IPS-18a (cell line): ENCODE measurements at regions not wholly inside any gene's neighbourhood (a gene's known extent, or its start where the extent isn't known, plus 50 kb on each side); places are given as distances from the start of the nearest gene placed in this dataset.

Experiments used
- H3K27ac ChIP-seq: one replicate; pipeline ENCODE4 v1.5.1; 2013; ENCODE audit warnings: low read length
- H3K27me3 ChIP-seq: one replicate; pipeline ENCODE4 v1.6.1; 2013; ENCODE audit warnings: mild to moderate bottlenecking, low read length; ENCODE audit not compliant: control insufficient read depth, insufficient read depth
- H3K36me3 ChIP-seq: one replicate; pipeline ENCODE4 v1.6.1; 2013; ENCODE audit warnings: low read depth, low read length; ENCODE audit not compliant: control insufficient read depth
- H3K4me1 ChIP-seq: one replicate; pipeline ENCODE4 v1.6.1; 2013; ENCODE audit warnings: low read depth, low read length; ENCODE audit not compliant: control insufficient read depth
- H3K4me3 ChIP-seq: one replicate; pipeline ENCODE4 v1.5.1; 2013; ENCODE audit warnings: low read length
- H3K9ac ChIP-seq: one replicate; pipeline ENCODE4 v1.6.1; 2013; ENCODE audit warnings: mild to moderate bottlenecking, low read length, moderate library complexity
- H3K9me3 ChIP-seq: one replicate; pipeline ENCODE4 v1.6.1; 2013; ENCODE audit warnings: low read depth, low read length; ENCODE audit not compliant: control insufficient read depth

GRCh38 chr7:11950942-11951341, 118.9 kb upstream of the THSD7A start:
- H3K4me3 ChIP-seq = no peak overlapping the region
- H3K27ac ChIP-seq = no peak overlapping the region
- H3K9ac ChIP-seq = no peak overlapping the region
- H3K4me1 ChIP-seq = no peaks in the 10 kb centered on the region
- no peaks in the 10 kb centered on the region for H3K36me3 ChIP-seq
- no peaks in the 10 kb centered on the region for H3K9me3 ChIP-seq
- H3K27me3 ChIP-seq = no peaks in the 10 kb centered on the region

DNA sequence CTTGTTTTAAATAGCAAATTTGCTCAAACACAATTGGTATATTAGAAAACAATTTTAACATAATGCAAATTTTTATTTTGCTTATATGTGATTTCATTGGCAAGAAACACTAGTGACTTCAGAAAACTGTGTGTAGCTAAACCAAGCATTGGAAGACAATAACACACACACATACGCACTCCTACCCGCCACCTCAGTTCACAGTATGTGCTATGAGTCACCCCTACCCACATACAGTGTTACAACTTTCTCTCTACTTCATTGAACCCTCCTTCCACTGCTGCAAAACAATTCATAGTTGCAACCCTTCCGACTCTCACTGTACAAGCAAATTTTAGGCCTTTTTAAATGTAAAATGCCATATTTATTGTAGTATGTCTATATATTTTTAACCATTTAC, 119.9 kb upstream of the THSD7A start:
- H3K9me3 ChIP-seq = no peaks in the 10 kb centered on the region
- H3K4me1 ChIP-seq = no peaks in the 10 kb centered on the region
- no peak overlapping the region for H3K9ac ChIP-seq
- no peaks in the 10 kb centered on the region for H3K36me3 ChIP-seq
- H3K4me3 ChIP-seq = no peak overlapping the region
- no peaks in the 10 kb centered on the region for H3K27me3 ChIP-seq
- H3K27ac ChIP-seq = no peak overlapping the region

- H3K9me3 ChIP-seq = no peaks in the 10 kb centered on the region
- H3K9ac ChIP-seq = no peak overlapping the region
- H3K4me3 ChIP-seq = no peak overlapping the region
- no peak overlapping the region for H3K27ac ChIP-seq
- H3K36me3 ChIP-seq = no peaks in the 10 kb centered on the region
- no peaks in the 10 kb centered on the region for H3K4me1 ChIP-seq
- H3K27me3 ChIP-seq = no peaks in the 10 kb centered on the region
Observed at GRCh38 chr7:11952972-11953371, 121.0 kb upstream of the THSD7A start.

DNA sequence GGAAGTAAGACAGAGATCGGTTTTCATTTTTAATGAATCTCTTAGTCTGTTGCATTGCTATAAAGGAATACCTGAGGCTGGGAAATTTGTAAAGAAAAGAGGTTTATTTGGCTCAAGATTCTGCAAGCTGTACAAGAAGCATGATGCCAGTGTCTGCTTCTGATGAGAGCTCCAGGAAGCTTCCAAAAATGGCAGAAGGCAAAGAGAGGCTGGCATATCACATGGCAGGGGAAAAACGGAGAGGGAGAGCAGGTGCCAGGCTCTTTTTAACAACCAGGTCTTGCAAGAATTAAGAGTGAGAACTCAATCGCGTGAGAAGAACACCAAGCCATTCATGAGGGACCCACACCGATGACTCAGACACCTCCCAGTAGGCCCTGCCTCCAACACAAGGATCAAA, 125.0 kb upstream of the THSD7A start:
- H3K27ac ChIP-seq = no peak overlapping the region
- H3K4me3 ChIP-seq = no peak overlapping the region
- H3K36me3 ChIP-seq = no peaks in the 10 kb centered on the region
- peaks cover 7% of the 10 kb centered on the region for H3K4me1 ChIP-seq
- H3K9ac ChIP-seq = no peak overlapping the region
- H3K9me3 ChIP-seq = no peaks in the 10 kb centered on the region
- H3K27me3 ChIP-seq = no peaks in the 10 kb centered on the region

DNA sequence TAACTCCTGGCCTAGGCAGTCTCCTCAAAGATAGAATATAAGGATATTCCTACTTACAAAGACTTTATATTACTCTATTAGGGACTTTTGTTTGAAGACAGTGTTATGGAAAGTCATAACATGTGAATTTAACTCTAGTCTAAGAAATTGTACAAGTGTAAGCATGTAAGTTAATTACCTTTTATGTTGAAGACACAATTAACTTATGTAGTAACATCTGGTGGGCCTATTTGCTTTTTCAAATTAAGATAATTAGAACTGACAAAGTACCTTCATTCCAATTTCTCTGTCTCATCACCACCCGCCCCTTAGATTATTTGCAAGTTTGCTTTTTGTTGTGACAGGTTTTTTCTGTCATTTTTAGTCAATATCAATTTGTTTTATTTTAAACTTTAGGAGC, 126.0 kb upstream of the THSD7A start:
- no peaks in the 10 kb centered on the region for H3K36me3 ChIP-seq
- no peak overlapping the region for H3K9ac ChIP-seq
- no peak overlapping the region for H3K4me3 ChIP-seq

GRCh38 chr7:11959121-11959520, 127.1 kb upstream of the THSD7A start:
- Histone ChIP-seq H3K9ac (no peak overlapping the region), H3K27ac (no peak overlapping the region), H3K27me3 (no peaks in the 10 kb centered on the region), H3K36me3 (no peaks in the 10 kb centered on the region), H3K4me1 (peaks cover 7% of the 10 kb centered on the region), H3K4me3 (no peak overlapping the region), H3K9me3 (no peaks in the 10 kb centered on the region)

More for the DNA sequence above, 126.0 kb upstream of the THSD7A start:
- Histone ChIP-seq H3K27ac (no peak overlapping the region), H3K9me3 (no peaks in the 10 kb centered on the region), H3K4me1 (peaks cover 7% of the 10 kb centered on the region), H3K27me3 (no peaks in the 10 kb centered on the region)

GRCh38 chr7:11960621-11961020, 128.6 kb upstream of the THSD7A start:
- Histone ChIP-seq H3K4me3 (no peak overlapping the region), H3K27ac (no peak overlapping the region), H3K36me3 (no peaks in the 10 kb centered on the region), H3K9ac (no peak overlapping the region), H3K27me3 (no peaks in the 10 kb centered on the region), H3K4me1 (peaks cover 7% of the 10 kb centered on the region), H3K9me3 (no peaks in the 10 kb centered on the region)

DNA sequence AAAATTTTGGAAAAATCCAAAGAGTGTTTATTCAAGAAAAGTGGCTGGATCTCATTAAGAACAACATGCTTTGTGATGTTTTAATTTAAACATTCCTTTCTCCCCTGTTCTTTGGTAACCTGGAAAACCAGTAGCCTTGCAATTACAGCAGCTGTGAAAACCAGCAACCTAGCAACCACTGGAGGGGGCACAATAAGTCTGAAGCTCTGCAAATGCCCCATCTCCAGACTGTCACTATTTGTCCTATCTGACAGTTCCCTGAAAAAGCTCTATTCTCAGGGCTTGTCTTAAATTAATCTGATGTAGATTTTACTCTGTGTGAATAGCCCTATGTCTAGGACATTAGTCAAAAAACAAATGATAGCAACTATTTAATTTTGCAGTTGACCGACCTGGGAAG, 137.6 kb upstream of the THSD7A start:
- H3K9me3 ChIP-seq = no peaks in the 10 kb centered on the region
- no peak overlapping the region for H3K9ac ChIP-seq
- no peaks in the 10 kb centered on the region for H3K36me3 ChIP-seq
- H3K4me1 ChIP-seq = no peaks in the 10 kb centered on the region
- no peak overlapping the region for H3K4me3 ChIP-seq
- H3K27ac ChIP-seq = no peak overlapping the region
- H3K27me3 ChIP-seq = no peaks in the 10 kb centered on the region

DNA sequence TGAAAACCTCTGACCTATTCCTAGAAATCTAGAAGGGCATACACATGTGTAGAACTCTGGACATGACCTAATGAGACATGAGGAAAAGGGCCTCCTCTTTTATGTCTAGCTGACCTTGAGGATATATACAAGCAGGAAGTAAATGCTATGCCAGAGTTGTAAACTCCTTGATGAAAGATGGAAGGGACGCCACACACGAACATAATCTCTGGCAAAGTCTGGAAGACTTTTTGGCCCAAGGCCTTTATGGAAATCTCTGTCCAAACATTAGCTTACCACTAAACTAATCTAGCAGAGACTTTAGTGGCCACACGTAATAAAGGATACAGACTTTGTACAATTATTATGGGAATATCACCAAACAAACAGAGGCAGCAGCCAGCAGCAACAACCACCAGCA, 138.1 kb upstream of the THSD7A start:
- Histone ChIP-seq H3K9ac (no peak overlapping the region), H3K36me3 (no peaks in the 10 kb centered on the region), H3K4me3 (no peak overlapping the region), H3K9me3 (no peaks in the 10 kb centered on the region), H3K27ac (no peak overlapping the region), H3K4me1 (no peaks in the 10 kb centered on the region), H3K27me3 (no peaks in the 10 kb centered on the region)

GRCh38 chr7:11985376-11985775, 153.4 kb upstream of the THSD7A start:
- Histone ChIP-seq H3K27me3 (no peaks in the 10 kb centered on the region), H3K36me3 (no peaks in the 10 kb centered on the region), H3K4me3 (no peak overlapping the region), H3K4me1 (no peaks in the 10 kb centered on the region), H3K27ac (no peak overlapping the region), H3K9ac (no peak overlapping the region), H3K9me3 (peaks cover 6% of the 10 kb centered on the region)

DNA sequence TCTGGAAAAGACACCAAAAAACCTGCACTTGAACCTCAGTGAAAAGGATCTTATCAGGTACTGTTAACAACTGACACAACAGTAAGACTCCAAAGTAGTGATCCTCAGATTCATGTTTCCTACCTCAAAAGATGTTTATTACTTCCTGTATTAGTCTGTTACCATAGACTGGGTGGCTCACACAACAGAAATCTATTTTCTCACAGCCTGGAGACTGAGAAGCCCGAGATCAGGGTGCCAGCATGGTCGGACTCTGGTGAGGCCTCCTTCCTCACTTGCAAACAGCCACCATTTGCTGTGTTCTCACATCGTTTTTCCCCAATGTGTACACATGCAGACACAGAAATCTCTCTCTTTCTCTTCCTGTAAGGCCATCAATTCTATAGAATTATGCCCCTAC, 154.0 kb upstream of the THSD7A start:
- H3K4me1 ChIP-seq = no peaks in the 10 kb centered on the region
- H3K4me3 ChIP-seq = no peak overlapping the region
- no peaks in the 10 kb centered on the region for H3K27me3 ChIP-seq

DNA sequence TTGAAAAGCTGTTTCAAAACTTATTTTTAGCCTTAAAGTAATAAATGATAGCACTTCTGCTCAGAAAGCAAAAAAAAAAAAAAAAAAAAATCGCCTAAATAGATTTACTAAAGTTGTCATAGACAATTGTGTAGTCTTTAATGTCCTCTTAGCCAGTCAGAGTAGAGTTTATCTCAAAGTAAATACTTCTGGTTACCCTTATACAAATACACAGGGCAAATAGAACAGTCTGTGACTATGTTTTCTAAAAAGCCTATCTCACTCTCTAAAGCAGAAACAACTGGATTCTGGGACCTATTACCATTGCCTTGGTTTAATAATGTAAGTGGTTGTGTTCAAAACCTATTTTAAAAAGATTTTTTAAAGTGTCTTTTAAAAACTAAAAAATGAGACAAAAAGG, 156.2 kb upstream of the THSD7A start:
- H3K4me3 ChIP-seq = no peak overlapping the region
- H3K9ac ChIP-seq = no peak overlapping the region
- H3K27me3 ChIP-seq = no peaks in the 10 kb centered on the region
- H3K4me1 ChIP-seq = no peaks in the 10 kb centered on the region
- no peaks in the 10 kb centered on the region for H3K36me3 ChIP-seq
- no peak overlapping the region for H3K27ac ChIP-seq
- H3K9me3 ChIP-seq = peaks cover 3% of the 10 kb centered on the region

More for the DNA sequence above, 154.0 kb upstream of the THSD7A start:
- H3K9me3 ChIP-seq = peaks cover 6% of the 10 kb centered on the region
- H3K9ac ChIP-seq = no peak overlapping the region
- no peak overlapping the region for H3K27ac ChIP-seq
- H3K36me3 ChIP-seq = no peaks in the 10 kb centered on the region
